MM.1S (cell line): ENCODE measurements at regions not wholly inside any gene's neighbourhood (a gene's known extent, or its start where the extent isn't known, plus 50 kb on each side); places are given as distances from the start of the nearest gene placed in this dataset.

Experiments
- EZH2phosphoT487 ChIP-seq: fragments of 300-600 bp; sonication (generic); IDR thresholded peaks from 2 replicates; pipeline ENCODE4 v1.6.1; 2018; ENCODE audit warnings: antibody characterized with exemption, low read length
- TF ChIP-seq, protein P1 (sequence below): fragments of 300-600 bp; sonication (generic); IDR thresholded peaks from 2 replicates; pipeline ENCODE4 v1.5.1; 2016; ENCODE audit warnings: antibody characterized with exemption, low read length, mixed read lengths

DNA sequence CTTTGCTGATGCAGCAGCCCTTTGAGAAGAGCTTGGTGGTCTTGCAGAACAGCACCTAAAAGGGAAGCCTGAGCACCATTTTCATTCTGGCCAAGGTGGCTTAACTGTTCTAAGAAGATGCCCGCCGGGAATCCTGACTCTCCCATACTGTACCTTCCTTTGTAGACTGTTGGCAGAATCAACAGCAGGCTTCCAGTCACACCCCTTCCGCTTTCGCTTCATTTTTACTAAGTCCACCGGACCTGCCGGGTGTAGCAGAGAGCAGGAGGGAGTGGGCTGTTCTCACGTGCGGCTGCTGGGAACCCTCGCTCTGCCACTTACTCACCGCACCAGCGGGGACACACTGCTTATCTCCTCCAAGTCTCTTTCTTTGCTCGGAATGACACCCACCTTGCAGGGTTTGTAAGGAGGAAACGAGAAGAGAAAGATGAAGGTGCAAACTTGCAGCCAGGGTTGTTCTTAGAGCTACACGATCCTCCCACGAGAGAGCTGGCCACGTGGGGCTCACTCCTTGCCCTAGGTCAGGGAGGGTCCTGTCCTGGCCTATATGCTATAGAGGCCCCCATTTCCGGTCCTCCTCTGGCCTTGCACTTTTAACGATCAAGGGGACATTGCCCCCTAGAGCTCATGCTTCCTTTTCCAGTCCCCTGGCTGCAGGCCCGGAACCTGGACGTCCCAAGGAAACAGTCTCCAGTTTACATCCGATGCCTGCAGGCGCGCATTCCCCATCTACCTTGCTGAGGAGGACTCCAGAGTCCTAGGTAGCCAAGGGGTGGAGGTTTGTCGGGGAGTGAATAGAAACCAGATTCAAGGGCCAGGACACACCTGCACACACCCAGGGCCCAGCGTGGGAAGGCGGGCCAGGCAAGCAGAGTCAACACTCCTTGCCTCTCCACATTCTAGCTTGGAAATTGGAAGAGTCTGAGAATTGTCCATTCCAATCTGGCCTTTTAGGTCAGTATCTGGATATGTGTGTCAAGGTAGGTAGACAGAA lies 453.6 kb downstream of the IRS2 start:
- TF ChIP-seq, protein P1, sequence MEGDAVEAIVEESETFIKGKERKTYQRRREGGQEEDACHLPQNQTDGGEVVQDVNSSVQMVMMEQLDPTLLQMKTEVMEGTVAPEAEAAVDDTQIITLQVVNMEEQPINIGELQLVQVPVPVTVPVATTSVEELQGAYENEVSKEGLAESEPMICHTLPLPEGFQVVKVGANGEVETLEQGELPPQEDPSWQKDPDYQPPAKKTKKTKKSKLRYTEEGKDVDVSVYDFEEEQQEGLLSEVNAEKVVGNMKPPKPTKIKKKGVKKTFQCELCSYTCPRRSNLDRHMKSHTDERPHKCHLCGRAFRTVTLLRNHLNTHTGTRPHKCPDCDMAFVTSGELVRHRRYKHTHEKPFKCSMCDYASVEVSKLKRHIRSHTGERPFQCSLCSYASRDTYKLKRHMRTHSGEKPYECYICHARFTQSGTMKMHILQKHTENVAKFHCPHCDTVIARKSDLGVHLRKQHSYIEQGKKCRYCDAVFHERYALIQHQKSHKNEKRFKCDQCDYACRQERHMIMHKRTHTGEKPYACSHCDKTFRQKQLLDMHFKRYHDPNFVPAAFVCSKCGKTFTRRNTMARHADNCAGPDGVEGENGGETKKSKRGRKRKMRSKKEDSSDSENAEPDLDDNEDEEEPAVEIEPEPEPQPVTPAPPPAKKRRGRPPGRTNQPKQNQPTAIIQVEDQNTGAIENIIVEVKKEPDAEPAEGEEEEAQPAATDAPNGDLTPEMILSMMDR: no peak
- TF ChIP-seq EZH2phosphoT487: no peak
